22Rv1 (cell line): ENCODE measurements at regions not wholly inside any gene's neighbourhood (a gene's known extent, or its start where the extent isn't known, plus 50 kb on each side); places are given as distances from the start of the nearest gene placed in this dataset.

Source experiments
- H3K27ac ChIP-seq: fragments of 450-650 bp; 2 replicates; pipeline ENCODE4 v1.5.1; 2017
- ZFX ChIP-seq: fragments of 450-650 bp; IDR thresholded peaks from 2 replicates; pipeline ENCODE4 v1.6.1; 2017; ENCODE audit warnings: antibody characterized with exemption, borderline replicate concordance
- TF ChIP-seq, protein P1 (sequence below): fragments of 450-650 bp; IDR thresholded peaks from 2 replicates; pipeline ENCODE4 v1.5.1; 2017; ENCODE audit warnings: mild to moderate bottlenecking

DNA sequence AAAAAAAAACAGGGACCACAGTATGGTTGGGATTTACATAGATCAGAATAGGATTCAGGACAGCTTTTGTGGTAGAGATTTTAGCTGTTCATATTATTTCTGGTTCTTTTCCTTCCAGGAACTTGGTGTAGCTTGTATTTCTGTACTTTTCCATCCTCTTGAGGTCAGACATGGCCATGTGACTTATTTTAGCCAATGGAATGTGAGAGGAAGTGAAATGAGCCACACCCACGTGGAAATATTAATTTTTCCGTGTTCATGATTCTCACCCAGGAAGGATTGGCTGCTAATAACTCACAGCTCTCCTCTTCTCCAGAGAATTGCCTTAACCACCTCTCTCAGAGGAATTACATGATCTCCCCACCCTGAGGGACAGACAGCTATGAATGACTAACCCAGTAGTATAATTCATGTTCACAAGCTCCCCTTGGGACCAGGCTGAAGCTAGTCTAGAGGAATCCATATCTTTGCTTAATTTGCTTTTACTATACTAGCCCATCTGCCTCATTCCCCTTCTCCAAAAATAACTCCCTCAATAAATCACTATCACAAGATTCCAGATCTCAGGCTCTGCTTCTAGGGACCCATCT is 340.4 kb downstream of the NUAK1 start:
- no peak overlapping the region for H3K27ac ChIP-seq
- TF ChIP-seq, protein P1, sequence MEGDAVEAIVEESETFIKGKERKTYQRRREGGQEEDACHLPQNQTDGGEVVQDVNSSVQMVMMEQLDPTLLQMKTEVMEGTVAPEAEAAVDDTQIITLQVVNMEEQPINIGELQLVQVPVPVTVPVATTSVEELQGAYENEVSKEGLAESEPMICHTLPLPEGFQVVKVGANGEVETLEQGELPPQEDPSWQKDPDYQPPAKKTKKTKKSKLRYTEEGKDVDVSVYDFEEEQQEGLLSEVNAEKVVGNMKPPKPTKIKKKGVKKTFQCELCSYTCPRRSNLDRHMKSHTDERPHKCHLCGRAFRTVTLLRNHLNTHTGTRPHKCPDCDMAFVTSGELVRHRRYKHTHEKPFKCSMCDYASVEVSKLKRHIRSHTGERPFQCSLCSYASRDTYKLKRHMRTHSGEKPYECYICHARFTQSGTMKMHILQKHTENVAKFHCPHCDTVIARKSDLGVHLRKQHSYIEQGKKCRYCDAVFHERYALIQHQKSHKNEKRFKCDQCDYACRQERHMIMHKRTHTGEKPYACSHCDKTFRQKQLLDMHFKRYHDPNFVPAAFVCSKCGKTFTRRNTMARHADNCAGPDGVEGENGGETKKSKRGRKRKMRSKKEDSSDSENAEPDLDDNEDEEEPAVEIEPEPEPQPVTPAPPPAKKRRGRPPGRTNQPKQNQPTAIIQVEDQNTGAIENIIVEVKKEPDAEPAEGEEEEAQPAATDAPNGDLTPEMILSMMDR = no peak
- no peak for TF ChIP-seq ZFX

DNA sequence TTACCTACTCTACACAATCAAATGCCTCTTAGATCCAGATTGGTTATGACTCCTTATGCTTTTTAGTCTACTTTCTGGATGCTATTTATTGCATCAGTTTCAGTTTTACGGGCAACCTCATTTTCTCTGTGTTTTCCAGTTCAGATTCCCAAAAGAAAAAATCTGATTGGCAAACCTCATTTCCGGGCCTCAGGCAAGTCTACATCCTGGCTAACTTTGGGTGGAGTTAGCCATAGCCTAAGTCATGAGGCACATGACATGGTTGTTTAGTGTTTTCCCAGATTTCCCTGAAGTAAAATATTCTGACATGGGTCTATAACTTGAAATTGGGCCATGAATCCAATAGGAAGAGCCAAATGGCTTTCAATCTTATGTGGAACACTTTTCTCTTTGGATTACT is 339.7 kb downstream of the NUAK1 start:
- TF ChIP-seq, protein P1 = no peak
- no peak for TF ChIP-seq ZFX
- no peak overlapping the region for H3K27ac ChIP-seq

DNA sequence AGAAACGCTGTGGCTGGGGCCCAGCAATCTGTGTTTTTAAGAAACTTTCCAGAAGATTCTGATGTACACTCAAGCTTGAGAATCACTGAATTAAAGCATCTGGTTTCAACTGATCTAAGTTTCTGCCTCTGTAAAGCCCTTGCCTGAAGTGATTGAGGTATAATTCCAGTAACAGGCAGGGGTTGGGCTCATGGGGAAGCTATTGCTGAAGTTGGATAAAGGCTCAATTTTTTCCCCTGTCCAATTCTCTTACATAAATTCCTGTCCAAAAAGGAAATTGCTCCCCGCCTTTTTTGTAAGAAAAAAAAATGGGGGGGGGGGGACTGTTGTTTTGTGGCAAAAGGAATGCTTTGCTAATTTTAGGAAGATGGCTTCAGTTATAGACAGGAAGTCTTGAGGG is 337.4 kb downstream of the NUAK1 start:
- TF ChIP-seq, protein P1 = no peak
- TF ChIP-seq ZFX = no peak
- H3K27ac ChIP-seq = no peak overlapping the region

DNA sequence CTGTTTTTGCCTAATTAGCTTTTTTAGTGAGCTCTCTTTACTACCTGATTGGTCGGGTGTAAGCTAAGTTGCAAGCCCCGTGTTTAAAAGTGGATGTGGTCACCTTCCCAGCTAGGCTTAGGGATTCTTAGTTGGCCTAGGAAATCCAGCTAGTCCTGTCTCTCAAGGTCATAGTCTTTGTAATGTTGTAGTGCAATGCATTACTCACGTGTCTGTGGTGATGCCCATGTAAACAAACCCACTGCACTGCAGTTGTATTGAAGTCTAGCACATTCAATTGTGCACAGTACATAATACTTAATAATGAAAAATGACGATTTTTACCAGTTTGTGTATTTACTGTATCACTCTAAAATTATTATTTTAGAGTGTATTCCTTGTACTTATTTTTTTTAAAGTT is 335.5 kb downstream of the NUAK1 start:
- TF ChIP-seq ZFX = no peak
- TF ChIP-seq, protein P1 = no peak

DNA sequence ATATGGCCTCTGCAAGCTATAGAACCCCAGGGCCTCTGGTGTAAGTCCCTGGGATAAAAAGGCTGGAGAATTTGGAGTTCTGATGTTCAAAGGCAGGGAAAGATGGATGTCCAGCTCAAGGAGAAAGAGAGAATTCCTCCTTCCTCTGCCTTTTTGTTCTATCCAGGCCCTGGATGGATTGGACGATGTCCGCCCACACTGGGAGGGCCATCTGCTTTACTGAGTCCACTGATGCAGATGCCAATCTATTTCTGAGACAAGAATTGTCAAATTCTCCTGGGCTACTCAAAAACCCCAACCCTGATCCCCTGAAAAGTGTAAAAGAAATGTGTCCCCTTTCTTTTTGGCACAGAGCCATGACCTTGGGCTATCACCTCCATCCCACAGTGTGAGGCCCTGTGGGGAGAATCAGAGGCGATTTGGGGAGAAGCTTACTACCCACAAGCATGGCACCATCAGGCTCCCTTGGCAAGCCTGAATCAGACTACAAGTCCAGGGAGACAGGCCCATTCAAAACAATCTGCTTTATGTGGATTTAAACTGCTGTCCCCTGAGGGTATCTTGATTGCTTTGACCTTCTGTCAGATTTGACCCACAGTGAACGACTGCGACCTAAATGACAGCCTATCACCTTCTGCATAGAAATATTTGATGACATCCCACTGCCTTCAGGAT is 334.0 kb downstream of the NUAK1 start:
- no peak overlapping the region for H3K27ac ChIP-seq
- TF ChIP-seq, protein P1 = no peak
- no peak for TF ChIP-seq ZFX

More for the DNA sequence above, 335.5 kb downstream of the NUAK1 start:
- H3K27ac ChIP-seq = no peak overlapping the region

DNA sequence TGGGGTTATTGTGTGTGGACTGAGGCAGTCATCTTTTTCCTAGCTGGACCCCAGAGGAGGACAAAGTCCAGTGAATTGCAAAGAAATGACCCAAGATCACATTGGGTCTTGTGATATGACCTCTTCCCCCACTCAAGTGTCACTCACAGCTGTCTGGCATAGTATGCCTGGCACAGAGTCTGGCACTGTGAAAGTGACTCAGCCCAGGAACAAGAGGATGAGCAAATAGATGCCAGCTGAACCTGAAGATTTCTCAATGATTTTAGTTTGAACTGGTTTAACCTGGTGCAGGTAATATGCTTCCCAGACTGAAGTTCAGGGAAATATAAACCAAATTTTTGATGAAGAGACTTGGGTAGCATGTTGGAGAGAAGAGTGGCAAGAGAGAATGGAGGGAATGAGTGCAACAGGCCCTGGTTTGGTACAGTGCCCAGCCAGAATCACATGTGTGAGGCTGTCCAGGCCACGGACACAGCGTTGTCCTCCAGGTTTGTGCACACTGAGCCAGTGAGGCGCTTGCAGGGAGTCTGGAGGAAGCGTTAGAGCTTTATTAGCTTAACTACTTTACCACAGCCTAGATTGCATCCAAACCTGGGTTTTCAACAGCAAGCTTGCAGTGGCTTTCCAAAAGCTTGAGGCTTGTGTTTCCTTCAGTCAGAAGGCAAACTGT is 332.9 kb downstream of the NUAK1 start:
- TF ChIP-seq ZFX = no peak
- TF ChIP-seq, protein P1 = no peak
- H3K27ac ChIP-seq = no peak overlapping the region

DNA sequence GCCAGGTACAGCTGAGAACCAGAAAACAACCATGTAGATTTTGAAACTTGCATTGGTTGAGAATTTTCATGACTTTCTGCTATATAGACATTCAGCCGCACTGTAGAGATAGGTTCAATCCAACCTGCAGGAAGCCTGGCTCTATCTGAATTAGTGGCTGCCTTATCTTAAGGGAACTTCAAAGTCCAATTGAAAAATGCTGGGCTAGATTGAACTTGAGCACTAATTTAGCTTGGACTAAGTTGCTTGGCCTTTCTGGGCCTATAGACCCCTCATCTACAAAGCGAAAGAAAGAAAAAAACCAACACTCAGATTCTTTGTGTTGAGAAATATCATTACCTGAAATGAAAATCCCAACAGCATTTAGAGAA is 332.4 kb downstream of the NUAK1 start:
- H3K27ac ChIP-seq = no peak overlapping the region
- TF ChIP-seq, protein P1 = no peak
- no peak for TF ChIP-seq ZFX
